Retinal pigment epithelial cell (primary cell): ENCODE measurements at regions not wholly inside any gene's neighbourhood (a gene's known extent, or its start where the extent isn't known, plus 50 kb on each side); places are given as distances from the start of the nearest gene placed in this dataset.
A peak's percentile ranks its signal among the peaks of the same experiment; 100 is the strongest.

Experiments used
- DNase-seq: peaks from one replicate; pipeline ENCODE4 v3.0.0-alpha.2; 2010; ENCODE audit warnings: low read depth
- H3K4me3 ChIP-seq: 2 replicates; pipeline ENCODE4 v1.5.1; 2011; ENCODE audit warnings: mild to moderate bottlenecking, low read length, control low read depth, moderate library complexity
- CTCF ChIP-seq: conservative IDR thresholded peaks from 2 replicates; pipeline ENCODE4 v1.5.1; 2011; ENCODE audit warnings: low read depth, low read length, control low read depth, inconsistent platforms

- no peak overlapping the region for H3K4me3 ChIP-seq
- no peak for DNase-seq
- no peak for TF ChIP-seq CTCF
Measured at GRCh38 chr22:22704156-22704946, 59.9 kb downstream of the GGTLC2 start.

- H3K4me3 ChIP-seq, result no peak overlapping the region
- DNase-seq, result no peak
- TF ChIP-seq CTCF, result no peak
Measured at GRCh38 chr22:22705328-22706100, 61.1 kb downstream of the GGTLC2 start.

- no peak for DNase-seq
- TF ChIP-seq CTCF, result no peak
- H3K4me3 ChIP-seq, result no peak overlapping the region
Measured at GRCh38 chr22:22706253-22706915, 62.0 kb downstream of the GGTLC2 start.

- peak; percentile 50 for TF ChIP-seq CTCF
- DNase-seq, result no peak
- no peak overlapping the region for H3K4me3 ChIP-seq
Measured at GRCh38 chr22:22709719-22710445, 65.5 kb downstream of the GGTLC2 start.

GRCh38 chr22:22710719-22711531 is 66.5 kb downstream of the GGTLC2 start:
- peak; percentile 99 for TF ChIP-seq CTCF
- no peak for DNase-seq
- H3K4me3 ChIP-seq, result no peak overlapping the region

- no peak for DNase-seq
- no peak for TF ChIP-seq CTCF
- no peak overlapping the region for H3K4me3 ChIP-seq
Measured at GRCh38 chr22:22711532-22711913, 67.1 kb downstream of the GGTLC2 start.
